ENCODE measurements at regions not wholly inside any gene's neighbourhood (a gene's known extent, or its start where the extent isn't known, plus 50 kb on each side); places are given as distances from the start of the nearest gene placed in this dataset.

DNA sequence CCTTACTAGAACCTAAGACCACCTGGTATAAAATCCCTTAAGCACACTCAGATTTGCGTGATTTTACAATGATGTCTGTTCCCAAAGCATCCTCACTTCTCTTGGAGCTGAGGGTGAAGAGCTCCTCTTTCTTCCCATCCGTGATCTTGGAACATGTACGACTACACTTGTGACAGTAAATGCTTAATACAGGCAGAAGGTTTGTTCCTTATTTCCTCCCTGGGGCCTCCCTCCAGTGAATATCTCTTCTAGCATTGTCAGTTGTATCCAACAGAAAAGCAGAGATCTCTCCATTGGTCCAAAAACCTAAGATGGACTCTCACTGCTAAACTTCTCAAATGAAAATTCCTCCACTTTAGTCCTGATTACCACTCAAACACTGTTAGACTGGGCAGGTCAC lies 103.6 kb upstream of the VPREB1 start:
- TF ChIP-seq CTCF (IDR thresholded peaks at IDR 0.05; ENCODE audit: insufficient read depth, low read length) (no peak), POLR2AphosphoS5 (IDR thresholded peaks at IDR 0.05; ENCODE audit: low read depth) (no peak), REST (IDR thresholded peaks at IDR 0.05; ENCODE audit: insufficient replicate concordance, low read depth) (no peak)
